ENCODE measurements at regions not wholly inside any gene's neighbourhood (a gene's known extent, or its start where the extent isn't known, plus 50 kb on each side); places are given as distances from the start of the nearest gene placed in this dataset.

DNA sequence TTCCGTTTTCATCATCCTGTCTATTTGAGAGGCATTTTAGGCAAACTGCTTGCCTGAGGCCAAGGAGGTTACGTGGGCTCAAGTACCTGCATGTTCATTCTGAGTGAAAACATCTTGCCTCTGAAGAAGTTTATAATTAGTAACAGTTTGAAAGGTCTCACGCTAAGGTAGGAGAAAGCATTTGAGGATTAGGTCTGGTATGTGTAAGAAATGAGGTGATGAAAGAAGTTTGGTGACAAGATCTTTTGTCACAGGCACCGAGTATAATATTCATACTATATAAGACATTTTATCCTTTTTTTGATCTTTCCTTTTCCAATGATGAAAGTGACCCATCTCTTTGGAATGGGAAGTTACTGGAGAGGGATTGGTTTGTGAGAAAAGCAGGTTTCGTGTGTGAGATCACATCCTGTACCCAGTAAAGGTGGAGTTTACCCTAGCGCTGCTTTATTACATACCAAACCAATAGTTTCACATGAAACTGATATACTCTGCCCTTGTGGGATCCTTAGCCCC lies 98.7 kb upstream of the PDC start:
- Histone ChIP-seq H3K4me1 (no peaks in the 10 kb centered on the region), H3K4me3 (no peak overlapping the region), H3K27me3 (no peaks in the 10 kb centered on the region), H3K27ac (no peak overlapping the region), H3K36me3 (no peaks in the 10 kb centered on the region), H3K9me3 (no peaks in the 10 kb centered on the region)
- 75 to 78% methylated on average over 6 of the region's 6 CpGs for WGBS, 2 donors
- DNase-seq (ENCODE audit: low spot score in 2 of 2) = no peak
- TF ChIP-seq POLR2A (IDR thresholded peaks at IDR 0.05) (no peak), EP300 (IDR thresholded peaks at IDR 0.05) (no peak)
- TF ChIP-seq, protein P1, sequence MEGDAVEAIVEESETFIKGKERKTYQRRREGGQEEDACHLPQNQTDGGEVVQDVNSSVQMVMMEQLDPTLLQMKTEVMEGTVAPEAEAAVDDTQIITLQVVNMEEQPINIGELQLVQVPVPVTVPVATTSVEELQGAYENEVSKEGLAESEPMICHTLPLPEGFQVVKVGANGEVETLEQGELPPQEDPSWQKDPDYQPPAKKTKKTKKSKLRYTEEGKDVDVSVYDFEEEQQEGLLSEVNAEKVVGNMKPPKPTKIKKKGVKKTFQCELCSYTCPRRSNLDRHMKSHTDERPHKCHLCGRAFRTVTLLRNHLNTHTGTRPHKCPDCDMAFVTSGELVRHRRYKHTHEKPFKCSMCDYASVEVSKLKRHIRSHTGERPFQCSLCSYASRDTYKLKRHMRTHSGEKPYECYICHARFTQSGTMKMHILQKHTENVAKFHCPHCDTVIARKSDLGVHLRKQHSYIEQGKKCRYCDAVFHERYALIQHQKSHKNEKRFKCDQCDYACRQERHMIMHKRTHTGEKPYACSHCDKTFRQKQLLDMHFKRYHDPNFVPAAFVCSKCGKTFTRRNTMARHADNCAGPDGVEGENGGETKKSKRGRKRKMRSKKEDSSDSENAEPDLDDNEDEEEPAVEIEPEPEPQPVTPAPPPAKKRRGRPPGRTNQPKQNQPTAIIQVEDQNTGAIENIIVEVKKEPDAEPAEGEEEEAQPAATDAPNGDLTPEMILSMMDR (IDR thresholded peaks at IDR 0.05) = no peak

DNA sequence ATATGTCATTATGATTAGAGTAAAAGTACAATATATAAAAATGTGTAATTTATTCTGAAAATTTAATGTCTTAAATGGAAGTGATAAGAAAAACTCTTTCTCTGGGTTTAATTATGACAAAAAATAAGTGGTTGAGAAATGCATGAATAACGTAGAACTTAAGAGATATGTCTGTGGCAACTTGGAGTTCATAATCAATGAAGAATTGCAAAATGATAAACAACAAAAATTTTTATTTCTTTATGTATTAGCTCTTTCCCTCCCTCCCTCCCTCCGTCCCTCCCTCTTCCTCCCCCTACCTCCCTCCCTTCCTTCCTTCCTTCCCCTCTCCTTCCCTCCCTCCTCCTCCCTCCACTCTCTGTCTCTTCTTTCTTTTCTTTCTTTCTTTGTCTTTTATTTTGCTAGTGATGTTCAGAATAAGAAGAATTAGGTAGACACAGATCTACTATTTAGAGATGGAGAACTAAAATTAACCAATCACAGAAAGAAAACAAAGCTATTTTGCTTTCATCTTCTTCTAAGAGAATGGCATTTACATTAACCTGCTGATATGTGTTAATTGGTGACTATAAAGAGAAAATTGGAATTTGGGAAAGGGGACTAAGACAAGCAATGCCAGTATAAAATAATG lies 96.3 kb upstream of the PDC start:
- H3K27me3 ChIP-seq = no peaks in the 10 kb centered on the region
- H3K4me3 ChIP-seq = no peak overlapping the region
- peaks cover 0 to 3% (median 0%) of the 10 kb centered on the region in 4 donors for H3K9me3 ChIP-seq
- no peak for DNase-seq (ENCODE audit: low spot score in 2 of 2)
- H3K27ac ChIP-seq = no peak overlapping the region
- TF ChIP-seq POLR2A (IDR thresholded peaks at IDR 0.05) = no peak
- TF ChIP-seq EP300 (IDR thresholded peaks at IDR 0.05) = no peak
- TF ChIP-seq, protein P1 (IDR thresholded peaks at IDR 0.05) = no peak
- H3K4me1 ChIP-seq = no peaks in the 10 kb centered on the region
- no peaks in the 10 kb centered on the region for H3K36me3 ChIP-seq
- 56 to 69% methylated on average over 2 of the region's 2 CpGs for WGBS, 2 donors

GRCh38 chr1:186550832-186551231 lies 89.9 kb upstream of the PDC start:
- no peak for DNase-seq (ENCODE audit: low spot score in 2 of 2)
- Histone ChIP-seq H3K36me3 (no peaks in the 10 kb centered on the region), H3K4me3 (no peak overlapping the region), H3K27ac (no peak overlapping the region), H3K27me3 (no peaks in the 10 kb centered on the region), H3K4me1 (no peaks in the 10 kb centered on the region), H3K9me3 (peaks cover 0 to 35% (median 0%) of the 10 kb centered on the region in 4 donors)
- TF ChIP-seq, protein P1 (IDR thresholded peaks at IDR 0.05) = no peak
- TF ChIP-seq POLR2A (IDR thresholded peaks at IDR 0.05) = no peak
- TF ChIP-seq EP300 (IDR thresholded peaks at IDR 0.05) = no peak
- 95 to 96% methylated on average over 6 to 10 of the region's 10 CpGs for WGBS, 2 donors

- Histone ChIP-seq H3K4me1 (peaks cover 0 to 6% (median 0%) of the 10 kb centered on the region in 4 donors), H3K27ac (no peak overlapping the region), H3K36me3 (no peaks in the 10 kb centered on the region), H3K9me3 (peaks cover 0 to 39% (median 3%) of the 10 kb centered on the region in 4 donors), H3K4me3 (no peak overlapping the region), H3K27me3 (no peaks in the 10 kb centered on the region)
- TF ChIP-seq POLR2A (IDR thresholded peaks at IDR 0.05) = no peak
- TF ChIP-seq, protein P1 (IDR thresholded peaks at IDR 0.05) = no peak
- no peak for TF ChIP-seq EP300 (IDR thresholded peaks at IDR 0.05)
- no peak for DNase-seq (ENCODE audit: low spot score in 2 of 2)
- WGBS, 2 donors = 92 to 98% methylated on average over 8 of the region's 8 CpGs
Measured at GRCh38 chr1:186541003-186541402, 80.1 kb upstream of the PDC start.

- H3K9me3 ChIP-seq = peaks cover 0 to 38% (median 3%) of the 10 kb centered on the region in 4 donors
- TF ChIP-seq, protein P1 (IDR thresholded peaks at IDR 0.05) = no peak
- TF ChIP-seq EP300 (IDR thresholded peaks at IDR 0.05) = no peak
- no peak for TF ChIP-seq POLR2A (IDR thresholded peaks at IDR 0.05)
- no peak for DNase-seq (ENCODE audit: low spot score in 2 of 2)
- WGBS, 2 donors = 63 to 82% methylated on average over 3 of the region's 3 CpGs
- H3K4me3 ChIP-seq = no peak overlapping the region
- H3K4me1 ChIP-seq = peaks cover 0 to 11% (median 2%) of the 10 kb centered on the region in 4 donors
- no peaks in the 10 kb centered on the region for H3K27me3 ChIP-seq
- H3K36me3 ChIP-seq = no peaks in the 10 kb centered on the region
- no peak overlapping the region for H3K27ac ChIP-seq
Measured at GRCh38 chr1:186540521-186540920, 79.6 kb upstream of the PDC start.
